PFSK-1 (cell line): ENCODE measurements at regions not wholly inside any gene's neighbourhood (a gene's known extent, or its start where the extent isn't known, plus 50 kb on each side); places are given as distances from the start of the nearest gene placed in this dataset.

Experiments
- FOXP2 ChIP-seq: optimal IDR thresholded peaks from 2 replicates; pipeline ENCODE3; 2011; ENCODE audit warnings: borderline replicate concordance, control low read depth, inconsistent platforms; ENCODE audit not compliant: insufficient read depth; ENCODE audit errors: extremely low read length, extremely low read depth
- TAF1 ChIP-seq: IDR thresholded peaks from 2 replicates; pipeline ENCODE4 v1.6.1; 2012; ENCODE audit warnings: low read length, control low read depth, borderline replicate concordance; ENCODE audit not compliant: insufficient read depth
- TF ChIP-seq, protein P1 (sequence below), 2 experiments: IDR thresholded peaks; 2 replicates each; pipeline versions ENCODE4 v1.6.1 to v1.8.0; 2011 to 2012; ENCODE audit warnings: low read depth in 2 of 2, low read length in 2 of 2, control low read depth in 1 of 2, inconsistent platforms in 1 of 2, mild to moderate bottlenecking in 1 of 2, moderate library complexity in 1 of 2; ENCODE audit not compliant: insufficient read depth in 1 of 2

DNA sequence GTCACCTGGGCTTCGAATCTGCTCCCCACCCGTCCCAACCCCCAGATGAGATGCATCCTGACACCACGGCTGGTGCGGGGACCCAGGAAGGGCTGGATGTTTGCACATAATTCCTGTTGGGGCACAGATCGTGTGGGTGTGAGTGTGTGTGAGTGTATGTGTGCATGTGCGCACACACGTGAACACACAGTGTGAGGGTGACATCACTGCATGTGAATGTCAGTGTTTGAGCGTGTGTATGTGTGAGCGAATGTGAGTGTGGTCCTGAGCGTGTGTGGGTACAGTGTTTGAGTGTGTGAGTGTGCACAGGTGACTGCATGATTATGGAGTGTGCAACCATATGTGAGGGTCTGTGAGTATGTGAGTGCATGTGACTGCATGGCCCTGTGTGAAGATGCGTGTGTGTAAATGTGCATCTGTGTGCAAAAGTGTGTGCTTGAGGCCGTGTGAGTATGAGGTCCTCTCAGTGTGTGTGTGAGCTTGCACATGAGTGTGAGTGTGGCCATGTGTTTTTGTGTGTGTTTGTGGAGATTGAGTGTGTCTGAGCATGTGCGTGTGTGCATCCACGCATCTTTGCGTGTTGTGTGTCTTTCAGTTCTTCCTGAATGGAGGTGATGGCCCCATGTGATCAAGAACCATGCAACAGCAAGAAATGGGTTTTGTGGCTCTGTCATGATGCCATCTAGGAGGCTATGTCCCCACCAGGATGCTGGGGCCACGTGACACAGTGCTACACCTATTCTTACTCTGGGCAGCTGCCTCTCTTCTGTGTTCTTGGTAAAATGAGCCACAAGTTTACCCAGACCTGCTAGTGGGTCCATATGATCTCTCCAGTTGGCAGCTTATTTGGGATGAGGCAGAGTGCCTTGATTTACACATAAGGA is 70.5 kb upstream of the GCSH start:
- TF ChIP-seq, protein P1, sequence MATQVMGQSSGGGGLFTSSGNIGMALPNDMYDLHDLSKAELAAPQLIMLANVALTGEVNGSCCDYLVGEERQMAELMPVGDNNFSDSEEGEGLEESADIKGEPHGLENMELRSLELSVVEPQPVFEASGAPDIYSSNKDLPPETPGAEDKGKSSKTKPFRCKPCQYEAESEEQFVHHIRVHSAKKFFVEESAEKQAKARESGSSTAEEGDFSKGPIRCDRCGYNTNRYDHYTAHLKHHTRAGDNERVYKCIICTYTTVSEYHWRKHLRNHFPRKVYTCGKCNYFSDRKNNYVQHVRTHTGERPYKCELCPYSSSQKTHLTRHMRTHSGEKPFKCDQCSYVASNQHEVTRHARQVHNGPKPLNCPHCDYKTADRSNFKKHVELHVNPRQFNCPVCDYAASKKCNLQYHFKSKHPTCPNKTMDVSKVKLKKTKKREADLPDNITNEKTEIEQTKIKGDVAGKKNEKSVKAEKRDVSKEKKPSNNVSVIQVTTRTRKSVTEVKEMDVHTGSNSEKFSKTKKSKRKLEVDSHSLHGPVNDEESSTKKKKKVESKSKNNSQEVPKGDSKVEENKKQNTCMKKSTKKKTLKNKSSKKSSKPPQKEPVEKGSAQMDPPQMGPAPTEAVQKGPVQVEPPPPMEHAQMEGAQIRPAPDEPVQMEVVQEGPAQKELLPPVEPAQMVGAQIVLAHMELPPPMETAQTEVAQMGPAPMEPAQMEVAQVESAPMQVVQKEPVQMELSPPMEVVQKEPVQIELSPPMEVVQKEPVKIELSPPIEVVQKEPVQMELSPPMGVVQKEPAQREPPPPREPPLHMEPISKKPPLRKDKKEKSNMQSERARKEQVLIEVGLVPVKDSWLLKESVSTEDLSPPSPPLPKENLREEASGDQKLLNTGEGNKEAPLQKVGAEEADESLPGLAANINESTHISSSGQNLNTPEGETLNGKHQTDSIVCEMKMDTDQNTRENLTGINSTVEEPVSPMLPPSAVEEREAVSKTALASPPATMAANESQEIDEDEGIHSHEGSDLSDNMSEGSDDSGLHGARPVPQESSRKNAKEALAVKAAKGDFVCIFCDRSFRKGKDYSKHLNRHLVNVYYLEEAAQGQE (IDR thresholded peaks at IDR 0.05; ENCODE audit: insufficient read depth in 1 of 2, low read depth in 2 of 2, low read length in 2 of 2): no peak
- TF ChIP-seq FOXP2: no peak
- TF ChIP-seq TAF1: no peak
